Endothelial cell of umbilical vein (primary cell): ENCODE measurements at regions not wholly inside any gene's neighbourhood (a gene's known extent, or its start where the extent isn't known, plus 50 kb on each side); places are given as distances from the start of the nearest gene placed in this dataset.

Experiments used
- BruUV-seq: library from RNA; stranded (reverse); fragments of 400-500 nt; replicated peaks from 2 replicates; lab custom pipeline; 2021; lab: Mats Ljungman, UMichigan
- CTCF ChIA-PET: fragments of 300-600, 350-600 bp; sonication (Branson Sonifier 250); formaldehyde crosslinking; loops from one replicate; lab custom pipeline; 2021; ENCODE audit warnings: antibody characterized with exemption, inconsistent platforms; lab: Charles Lee
- POLR2A ChIA-PET: fragments of 300-600, 350-600 bp; sonication (Branson Sonifier 250); formaldehyde crosslinking; loops from one replicate; lab custom pipeline; 2021; ENCODE audit warnings: antibody characterized with exemption, inconsistent platforms; lab: Charles Lee
- DNase-seq: peaks from one replicate; pipeline ENCODE4 v3.0.0-alpha.2; 2011; ENCODE audit warnings: low read depth, low spot score
- FAIRE-seq: peaks from 2 replicates; lab custom pipeline; 2011; peaks lifted over from hg19 to GRCh38; lab: Jason Lieb, UNC
- H2AFZ ChIP-seq: 2 replicates; pipeline ENCODE4 v1.6.0; 2012; ENCODE audit warnings: low read depth, low read length, control low read depth, inconsistent platforms
- H3K27ac ChIP-seq: 2 replicates; pipeline ENCODE4 v1.5.1; 2011; ENCODE audit warnings: low read depth, mild to moderate bottlenecking, control low read depth, low read length, moderate library complexity; ENCODE audit not compliant: insufficient read depth
- H3K27me3 ChIP-seq, 2 experiments: 2 replicates each; pipeline versions ENCODE4 v1.6.0 to v1.6.1; 2011; ENCODE audit warnings: low read length in 2 of 2, mixed read lengths in 1 of 2; ENCODE audit not compliant: control insufficient read depth in 2 of 2, insufficient read depth in 2 of 2
- H3K36me3 ChIP-seq, 2 experiments: 2 replicates in 1 of 2; 3 replicates in 1 of 2; pipeline ENCODE4 v1.5.1; 2011; ENCODE audit warnings: low read length in 2 of 2, mild to moderate bottlenecking in 1 of 2, moderate library complexity in 1 of 2; ENCODE audit not compliant: control insufficient read depth in 2 of 2, insufficient read depth in 2 of 2; ENCODE audit errors: extremely low read depth in 1 of 2
- H3K4me1 ChIP-seq: 3 replicates; pipeline ENCODE4 v1.5.1; 2011; ENCODE audit warnings: mild to moderate bottlenecking, low read length; ENCODE audit not compliant: control insufficient read depth, insufficient read depth; ENCODE audit errors: extremely low read depth
- H3K4me2 ChIP-seq: 2 replicates; pipeline ENCODE4 v1.6.1; 2011; ENCODE audit warnings: low read length, control low read depth, mixed read lengths; ENCODE audit not compliant: insufficient read depth
- H3K4me3 ChIP-seq, 3 experiments: fragments of 200-600 bp in 1 of 3; sonication (generic), shearing (Covaris generic) in 1 of 3; replicated peaks in 1 of 3; 2 replicates each; pipeline ENCODE4 v1.5.1; 2011 to 2016; ENCODE audit warnings: control low read depth in 3 of 3, low read length in 3 of 3, mild to moderate bottlenecking in 2 of 3, inconsistent platforms in 1 of 3, low read depth in 1 of 3, moderate library complexity in 1 of 3; ENCODE audit not compliant: insufficient read depth in 1 of 3
- H3K79me2 ChIP-seq: 2 replicates; pipeline ENCODE4 v1.6.0; 2012; ENCODE audit warnings: low read length, inconsistent platforms; ENCODE audit not compliant: control insufficient read depth, insufficient read depth
- H3K9ac ChIP-seq: replicated peaks from 2 replicates; pipeline ENCODE3; 2011; ENCODE audit warnings: low read length, control low read depth; ENCODE audit not compliant: insufficient read depth; ENCODE audit errors: extremely low read depth
- H3K9me1 ChIP-seq: replicated peaks from 3 replicates; pipeline ENCODE4 v1.6.0; 2011; ENCODE audit warnings: mild to moderate bottlenecking, low read length; ENCODE audit not compliant: control insufficient read depth, insufficient read depth; ENCODE audit errors: extremely low read depth
- H3K9me3 ChIP-seq: replicated peaks from 2 replicates; pipeline ENCODE4 v1.5.1; 2012; ENCODE audit warnings: low read length, inconsistent platforms; ENCODE audit not compliant: control insufficient read depth, insufficient read depth
- H4K20me1 ChIP-seq: replicated peaks from 2 replicates; pipeline ENCODE3; 2011; ENCODE audit warnings: mild to moderate bottlenecking, low read length; ENCODE audit not compliant: control insufficient read depth, insufficient read depth; ENCODE audit errors: extremely low read depth
- CTCF ChIP-seq, 2 donors: IDR thresholded peaks; 1 replicate in 1 of 2; 2 replicates in 1 of 2; pipeline ENCODE4 v1.5.1; 2011; ENCODE audit warnings: low read length in 2 of 2, mild to moderate bottlenecking in 2 of 2, moderate library complexity in 2 of 2, control low read depth in 1 of 2, inconsistent platforms in 1 of 2, low read depth in 1 of 2; ENCODE audit not compliant: insufficient read depth in 1 of 2; ENCODE audit errors: extremely low read depth in 1 of 2
- EZH2 ChIP-seq: IDR thresholded peaks from 2 replicates; pipeline ENCODE4 v1.6.1; 2012; ENCODE audit warnings: borderline replicate concordance, low read depth, mild to moderate bottlenecking, moderate library complexity, low read length, inconsistent platforms; ENCODE audit not compliant: severe bottlenecking
- FOS ChIP-seq: IDR thresholded peaks from 2 replicates; pipeline ENCODE4 v1.6.1; 2011; ENCODE audit warnings: mild to moderate bottlenecking, low read length, moderate library complexity, borderline replicate concordance; ENCODE audit not compliant: insufficient read depth
- GATA2 ChIP-seq: IDR thresholded peaks from 2 replicates; pipeline ENCODE4 v1.7.0; 2011; ENCODE audit warnings: low read depth, mild to moderate bottlenecking, moderate library complexity, mixed read lengths, low read length; ENCODE audit not compliant: insufficient read length, insufficient read depth
- JUN ChIP-seq: IDR thresholded peaks from 2 replicates; pipeline ENCODE4 v1.6.1; 2011; ENCODE audit warnings: borderline replicate concordance, low read depth; ENCODE audit not compliant: insufficient read length, insufficient read depth
- MAX ChIP-seq: IDR thresholded peaks from 2 replicates; pipeline ENCODE4 v1.6.1; 2011; ENCODE audit not compliant: insufficient read depth, insufficient read length
- MYC ChIP-seq: IDR thresholded peaks from one replicate; pipeline ENCODE4 v1.6.1; 2011; ENCODE audit warnings: mild to moderate bottlenecking, low read depth, low read length
- POLR2A ChIP-seq: IDR thresholded peaks from 2 replicates; pipeline ENCODE4 v1.6.1; 2012; ENCODE audit warnings: low read depth, mild to moderate bottlenecking, control low read depth, low read length
- POLR2AphosphoS5 ChIP-seq: IDR thresholded peaks from 2 replicates; pipeline ENCODE4 v1.6.1; 2012; ENCODE audit warnings: low read depth, mild to moderate bottlenecking, control low read depth, low read length, moderate library complexity; ENCODE audit not compliant: insufficient read depth
- dilution Hi-C: fragments of 300-500 bp; cut with MboI; formaldehyde crosslinking; loops from one replicate; pipeline ENCODE4 v1.15.0; 2019; ENCODE audit warnings: low sequenced_read_pairs; ENCODE audit not compliant: extremely low pct_ligation_motif_present
- intact Hi-C: fragments of 100-400 bp; cut with micrococcal nuclease; formaldehyde crosslinking; loops from one replicate; pipeline ENCODE4 v1.10.0; 2022

GRCh38 chr1:80801695-80802094 lies 999.0 kb upstream of the ADGRL2 start:
- no peaks in the 10 kb centered on the region for H3K36me3 ChIP-seq
- dilution Hi-C loops, result no loop called here
- intact Hi-C loops, result no loop called here
- H4K20me1 ChIP-seq, result no peaks in the 10 kb centered on the region
- H3K27ac ChIP-seq, result no peak overlapping the region
- no TSS peak for BruUV-seq
- H3K4me2 ChIP-seq, result no peak overlapping the region
- no peaks in the 10 kb centered on the region for H3K9me1 ChIP-seq
- TF ChIP-seq FOS (no peak), POLR2AphosphoS5 (no peak), POLR2A (no peak), MAX (no peak), MYC (no peak), GATA2 (no peak), CTCF (IDR thresholded peaks at IDR 0.05; ENCODE audit: extremely low read depth in 1 of 2, insufficient read depth in 1 of 2, low read depth in 1 of 2, low read length in 2 of 2) (no peak), JUN (no peak), EZH2 (no peak)
- DNase-seq (no peak), FAIRE-seq (no peak)
- H3K79me2 ChIP-seq, result no peaks in the 10 kb centered on the region
- ChIA-PET POLR2A (no interaction called here), CTCF (no interaction called here)
- H3K4me1 ChIP-seq, result no peaks in the 10 kb centered on the region
- no peak overlapping the region for H3K9ac ChIP-seq
- no peak overlapping the region for H2AFZ ChIP-seq
- no peak overlapping the region for H3K4me3 ChIP-seq
- no peaks in the 10 kb centered on the region for H3K9me3 ChIP-seq
- H3K27me3 ChIP-seq, result no peaks in the 10 kb centered on the region
